ENCODE measurements at regions not wholly inside any gene's neighbourhood (a gene's known extent, or its start where the extent isn't known, plus 50 kb on each side); places are given as distances from the start of the nearest gene placed in this dataset.

DNA sequence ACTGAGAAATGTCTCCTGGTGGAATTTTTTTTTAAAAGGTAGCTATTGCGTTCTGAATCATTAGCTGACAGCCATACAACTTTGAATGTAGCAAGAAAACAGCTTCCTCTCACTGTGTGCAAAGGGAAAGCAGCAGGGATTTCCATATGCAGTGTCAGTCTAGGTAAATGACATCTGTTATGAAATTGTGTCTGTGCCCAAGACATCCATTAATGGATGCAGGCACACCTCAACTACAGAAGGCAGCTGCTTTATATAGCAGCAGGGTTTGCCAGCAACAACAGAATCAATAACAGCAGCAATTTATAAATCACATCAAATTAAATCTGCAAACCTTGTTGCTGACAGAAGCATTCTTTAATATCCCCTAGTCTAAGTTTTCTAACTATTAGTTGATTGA is 745.3 kb upstream of the RAG2 start:
- Histone ChIP-seq H3K36me3 (no peaks in the 10 kb centered on the region), H3K4me1 (no peaks in the 10 kb centered on the region), H3K9me3 (replicated peaks) (no peaks in the 10 kb centered on the region), H3K27ac (replicated peaks) (no peak overlapping the region), H3K4me3 (no peak overlapping the region), H3K27me3 (ENCODE audit: low read depth) (no peaks in the 10 kb centered on the region)
- no peak for DNase-seq
- TF ChIP-seq, protein P1, sequence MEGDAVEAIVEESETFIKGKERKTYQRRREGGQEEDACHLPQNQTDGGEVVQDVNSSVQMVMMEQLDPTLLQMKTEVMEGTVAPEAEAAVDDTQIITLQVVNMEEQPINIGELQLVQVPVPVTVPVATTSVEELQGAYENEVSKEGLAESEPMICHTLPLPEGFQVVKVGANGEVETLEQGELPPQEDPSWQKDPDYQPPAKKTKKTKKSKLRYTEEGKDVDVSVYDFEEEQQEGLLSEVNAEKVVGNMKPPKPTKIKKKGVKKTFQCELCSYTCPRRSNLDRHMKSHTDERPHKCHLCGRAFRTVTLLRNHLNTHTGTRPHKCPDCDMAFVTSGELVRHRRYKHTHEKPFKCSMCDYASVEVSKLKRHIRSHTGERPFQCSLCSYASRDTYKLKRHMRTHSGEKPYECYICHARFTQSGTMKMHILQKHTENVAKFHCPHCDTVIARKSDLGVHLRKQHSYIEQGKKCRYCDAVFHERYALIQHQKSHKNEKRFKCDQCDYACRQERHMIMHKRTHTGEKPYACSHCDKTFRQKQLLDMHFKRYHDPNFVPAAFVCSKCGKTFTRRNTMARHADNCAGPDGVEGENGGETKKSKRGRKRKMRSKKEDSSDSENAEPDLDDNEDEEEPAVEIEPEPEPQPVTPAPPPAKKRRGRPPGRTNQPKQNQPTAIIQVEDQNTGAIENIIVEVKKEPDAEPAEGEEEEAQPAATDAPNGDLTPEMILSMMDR (IDR thresholded peaks at IDR 0.05; ENCODE audit: borderline replicate concordance) = no peak
- intact Hi-C loops (cut with micrococcal nuclease) = no loop called here

DNA sequence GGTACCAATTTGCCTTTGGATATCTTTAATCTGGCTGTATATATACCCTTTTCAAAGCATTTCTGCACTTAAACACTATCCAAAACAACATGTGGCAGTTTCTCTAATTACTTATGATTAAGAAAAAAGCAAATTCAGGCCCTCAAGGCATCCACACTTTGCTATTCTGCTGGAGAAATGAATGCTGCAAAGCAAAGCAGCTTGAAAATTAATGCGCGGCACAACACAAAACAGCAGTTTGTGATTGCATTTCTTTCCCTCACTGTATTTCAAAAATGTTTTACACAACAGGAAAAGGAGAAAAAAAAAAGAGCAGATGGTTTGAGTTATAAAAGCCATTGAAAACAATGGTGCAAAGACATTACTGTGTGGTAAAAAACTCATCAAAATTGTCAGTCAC is 738.4 kb upstream of the RAG2 start:
- H3K27me3 ChIP-seq (ENCODE audit: low read depth) = no peaks in the 10 kb centered on the region

DNA sequence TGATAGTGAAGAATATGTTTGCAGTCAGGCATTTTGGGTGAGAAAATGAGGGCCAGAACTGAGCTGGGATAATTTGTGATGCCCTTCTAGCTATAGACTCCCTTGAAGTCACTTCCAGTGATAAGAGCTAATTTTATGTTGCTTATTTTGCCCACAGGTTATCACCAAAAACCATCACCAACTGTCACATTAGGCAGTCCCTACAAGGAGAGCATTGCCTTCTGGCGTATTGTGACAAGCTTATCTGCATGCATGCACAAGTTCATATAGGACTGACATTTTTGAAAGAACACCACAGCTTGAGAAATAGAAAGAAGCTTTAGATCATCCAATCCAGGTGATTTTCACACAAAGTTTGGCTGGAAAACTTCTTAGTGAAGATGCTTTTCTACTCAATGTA is 735.3 kb upstream of the RAG2 start:
- Histone ChIP-seq H3K4me1 (no peaks in the 10 kb centered on the region), H3K27ac (replicated peaks) (no peak overlapping the region)
- intact Hi-C loops (cut with micrococcal nuclease) = no loop called here

More for the DNA sequence above, 738.4 kb upstream of the RAG2 start:
- intact Hi-C loops (cut with micrococcal nuclease) = no loop called here
- no peaks in the 10 kb centered on the region for H3K36me3 ChIP-seq
- H3K9me3 ChIP-seq (replicated peaks) = peaks cover 3% of the 10 kb centered on the region
- no peak overlapping the region for H3K27ac ChIP-seq (replicated peaks)
- no peaks in the 10 kb centered on the region for H3K4me1 ChIP-seq
- TF ChIP-seq, protein P1 (IDR thresholded peaks at IDR 0.05; ENCODE audit: borderline replicate concordance) = no peak
- H3K4me3 ChIP-seq = no peak overlapping the region
- DNase-seq = no peak

DNA sequence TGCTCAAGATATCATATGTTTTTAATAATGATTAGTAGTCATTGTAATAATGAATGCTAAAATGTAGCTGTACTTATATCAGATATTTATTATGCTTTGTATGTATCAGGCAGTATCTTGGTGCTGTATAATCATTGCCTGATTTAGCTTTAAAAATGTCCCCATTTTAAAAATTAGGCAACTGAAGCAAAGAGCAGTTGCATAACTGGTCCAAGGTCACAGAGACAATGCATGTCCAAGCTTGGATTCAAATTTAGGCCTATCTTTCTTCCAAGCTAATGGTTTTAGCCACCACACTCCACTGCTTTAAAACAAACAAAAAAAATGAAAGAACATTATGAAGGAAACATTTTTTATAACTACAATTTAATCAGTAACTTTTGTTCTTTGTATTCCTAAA is 725.8 kb upstream of the RAG2 start:
- H3K36me3 ChIP-seq = no peaks in the 10 kb centered on the region
- intact Hi-C loops (cut with micrococcal nuclease) = no loop called here
- H3K27me3 ChIP-seq (ENCODE audit: low read depth) = no peaks in the 10 kb centered on the region
- TF ChIP-seq, protein P1 (IDR thresholded peaks at IDR 0.05; ENCODE audit: borderline replicate concordance) = no peak
- no peak overlapping the region for H3K27ac ChIP-seq (replicated peaks)
- DNase-seq = no peak
- H3K9me3 ChIP-seq (replicated peaks) = no peaks in the 10 kb centered on the region
- no peaks in the 10 kb centered on the region for H3K4me1 ChIP-seq
- H3K4me3 ChIP-seq = no peak overlapping the region

More for the DNA sequence above, 735.3 kb upstream of the RAG2 start:
- H3K27me3 ChIP-seq (ENCODE audit: low read depth) = no peaks in the 10 kb centered on the region
- peaks cover 3% of the 10 kb centered on the region for H3K9me3 ChIP-seq (replicated peaks)
- H3K36me3 ChIP-seq = no peaks in the 10 kb centered on the region
- TF ChIP-seq, protein P1 (IDR thresholded peaks at IDR 0.05; ENCODE audit: borderline replicate concordance) = no peak
- H3K4me3 ChIP-seq = no peak overlapping the region
- no peak for DNase-seq

DNA sequence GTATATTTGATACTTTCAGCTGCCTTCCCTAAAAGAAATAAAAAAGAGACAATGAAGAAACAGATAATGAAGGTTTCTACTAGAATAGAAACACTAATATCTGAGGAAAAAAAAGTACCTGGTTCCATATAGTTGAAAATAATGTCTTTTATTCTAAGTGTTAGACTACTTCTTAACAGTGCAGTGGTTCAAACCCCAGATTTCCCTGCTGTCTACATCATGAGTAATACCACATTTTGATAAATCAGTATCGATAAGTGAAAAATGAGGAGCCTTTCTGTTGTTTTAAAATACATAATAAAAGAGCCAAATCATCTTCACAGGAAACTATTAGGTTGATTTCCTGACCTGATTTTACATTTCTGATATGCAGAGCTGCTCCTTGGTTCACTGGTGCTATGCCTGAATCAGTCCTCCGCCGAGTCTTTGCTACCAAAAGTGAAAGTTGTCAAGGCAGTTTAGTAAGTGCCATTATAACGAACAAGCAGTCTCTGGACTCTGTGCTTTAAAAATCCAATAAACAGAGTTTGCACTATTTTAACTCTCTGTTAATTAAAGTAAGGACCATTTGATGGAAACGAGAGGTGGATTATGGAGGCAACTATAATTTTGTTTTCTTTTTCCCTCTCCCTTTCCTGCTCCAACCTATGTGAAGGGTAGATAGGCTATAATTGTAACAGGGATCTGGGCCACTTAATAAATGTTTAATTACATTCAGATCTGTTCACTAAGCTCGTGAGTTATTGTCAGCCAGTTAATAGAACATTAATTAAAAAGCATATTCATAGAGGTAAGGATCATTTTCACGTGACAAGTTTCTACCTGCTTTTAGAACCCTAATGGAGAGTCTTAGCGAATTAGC is 724.5 kb upstream of the RAG2 start:
- no peaks in the 10 kb centered on the region for H3K27me3 ChIP-seq (ENCODE audit: low read depth)
- TF ChIP-seq, protein P1 (IDR thresholded peaks at IDR 0.05; ENCODE audit: borderline replicate concordance) = no peak
- no peak for DNase-seq
- no peaks in the 10 kb centered on the region for H3K4me1 ChIP-seq
- intact Hi-C loops (cut with micrococcal nuclease) = no loop called here
- H3K27ac ChIP-seq (replicated peaks) = no peak overlapping the region
- no peak overlapping the region for H3K4me3 ChIP-seq
- no peaks in the 10 kb centered on the region for H3K9me3 ChIP-seq (replicated peaks)
- H3K36me3 ChIP-seq = no peaks in the 10 kb centered on the region

All from left ventricle myocardium inferior (tissue), 1 donor.